ENCODE measurements at regions not wholly inside any gene's neighbourhood (a gene's known extent, or its start where the extent isn't known, plus 50 kb on each side); places are given as distances from the start of the nearest gene placed in this dataset.

DNA sequence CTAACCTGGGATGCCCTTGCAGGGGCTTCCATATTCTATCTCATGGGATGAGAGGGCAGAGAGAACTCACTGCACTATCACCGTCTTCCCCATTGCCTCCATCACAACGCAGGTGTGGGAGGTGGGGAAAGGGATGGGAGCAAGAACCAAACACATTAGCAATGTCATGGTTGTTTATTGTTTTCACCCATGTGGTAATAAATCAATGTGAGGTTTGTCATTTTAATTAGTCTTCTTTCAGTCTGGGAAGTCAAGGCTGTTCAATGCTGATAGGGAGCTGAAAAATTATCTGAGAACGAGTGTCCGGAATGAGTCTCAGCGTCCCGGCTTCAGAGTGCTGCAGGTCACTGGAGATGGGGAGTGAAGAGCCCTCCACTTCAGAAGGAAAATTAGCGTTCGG is 268.5 kb downstream of the DUSP10 start:
- Histone ChIP-seq H3K27me3 (ENCODE audit: insufficient read depth) (no peaks in the 10 kb centered on the region), H2AFZ (ENCODE audit: low read depth) (no peak overlapping the region), H3K9ac (no peak overlapping the region), H3K4me2 (no peak overlapping the region), H3F3A (replicated peaks; ENCODE audit: insufficient read depth) (no peaks in the 10 kb centered on the region), H4K20me1 (ENCODE audit: insufficient read depth) (no peaks in the 10 kb centered on the region), H3K4me1 (ENCODE audit: control insufficient read depth in 1 of 2, insufficient read depth in 2 of 2, low read depth in 1 of 2, low read length in 1 of 2) (peaks cover 0 to 8% of the 10 kb centered on the region in 2 experiments; a peak in 2 of 4 replicates), H3K36me3 (replicated peaks in 1 of 2; ENCODE audit: control insufficient read depth in 1 of 2, insufficient read depth in 2 of 2, low read length in 1 of 2) (no peaks in the 10 kb centered on the region), H3K9me3 (no peaks in the 10 kb centered on the region), H3K4me3 (ENCODE audit: low read depth in 2 of 2, low read length in 1 of 2) (no peak overlapping the region), H3K79me2 (ENCODE audit: insufficient read depth) (no peaks in the 10 kb centered on the region), H3K27ac (ENCODE audit: low read depth in 2 of 2, low read length in 1 of 2) (no peak overlapping the region), H3K9me2 (no peaks in the 10 kb centered on the region)
- CTCF ChIA-PET: interaction anchor here (3.6 kb wide), 1 partner anchor 982 kb away, joined by 15 read pairs; no protein-coding TSS in a partner anchor
- DNase-seq: no peak
- 95% methylated on average over 8 of the region's 8 CpGs for WGBS (ENCODE audit: low lambda C conversion rate)
- TF ChIP-seq, protein P1, sequence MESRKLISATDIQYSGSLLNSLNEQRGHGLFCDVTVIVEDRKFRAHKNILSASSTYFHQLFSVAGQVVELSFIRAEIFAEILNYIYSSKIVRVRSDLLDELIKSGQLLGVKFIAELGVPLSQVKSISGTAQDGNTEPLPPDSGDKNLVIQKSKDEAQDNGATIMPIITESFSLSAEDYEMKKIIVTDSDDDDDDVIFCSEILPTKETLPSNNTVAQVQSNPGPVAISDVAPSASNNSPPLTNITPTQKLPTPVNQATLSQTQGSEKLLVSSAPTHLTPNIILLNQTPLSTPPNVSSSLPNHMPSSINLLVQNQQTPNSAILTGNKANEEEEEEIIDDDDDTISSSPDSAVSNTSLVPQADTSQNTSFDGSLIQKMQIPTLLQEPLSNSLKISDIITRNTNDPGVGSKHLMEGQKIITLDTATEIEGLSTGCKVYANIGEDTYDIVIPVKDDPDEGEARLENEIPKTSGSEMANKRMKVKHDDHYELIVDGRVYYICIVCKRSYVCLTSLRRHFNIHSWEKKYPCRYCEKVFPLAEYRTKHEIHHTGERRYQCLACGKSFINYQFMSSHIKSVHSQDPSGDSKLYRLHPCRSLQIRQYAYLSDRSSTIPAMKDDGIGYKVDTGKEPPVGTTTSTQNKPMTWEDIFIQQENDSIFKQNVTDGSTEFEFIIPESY (IDR thresholded peaks at IDR 0.05; ENCODE audit: borderline replicate concordance, low read depth): no peak
- TF ChIP-seq RFX5 (IDR thresholded peaks at IDR 0.05; ENCODE audit: low read length) (no peak), JUND (IDR thresholded peaks at IDR 0.05) (no peak), NRF1 (IDR thresholded peaks at IDR 0.05; ENCODE audit: low read depth, low read length) (no peak), GATA2 (CRISPR knock-in tag; IDR thresholded peaks at IDR 0.05) (no peak), RCOR1 (IDR thresholded peaks at IDR 0.05; ENCODE audit: low read length) (no peak), GABPA (IDR thresholded peaks at IDR 0.05; ENCODE audit: low read depth) (no peak), FOXJ3 (CRISPR knock-in tag; IDR thresholded peaks at IDR 0.05) (no peak), TCF12 (IDR thresholded peaks at IDR 0.05) (no peak)
- TF ChIP-seq, protein P2, sequence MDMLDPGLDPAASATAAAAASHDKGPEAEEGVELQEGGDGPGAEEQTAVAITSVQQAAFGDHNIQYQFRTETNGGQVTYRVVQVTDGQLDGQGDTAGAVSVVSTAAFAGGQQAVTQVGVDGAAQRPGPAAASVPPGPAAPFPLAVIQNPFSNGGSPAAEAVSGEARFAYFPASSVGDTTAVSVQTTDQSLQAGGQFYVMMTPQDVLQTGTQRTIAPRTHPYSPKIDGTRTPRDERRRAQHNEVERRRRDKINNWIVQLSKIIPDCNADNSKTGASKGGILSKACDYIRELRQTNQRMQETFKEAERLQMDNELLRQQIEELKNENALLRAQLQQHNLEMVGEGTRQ (IDR thresholded peaks at IDR 0.05; ENCODE audit: borderline replicate concordance, low read depth, low read length): no peak
- TF ChIP-seq, protein P3, sequence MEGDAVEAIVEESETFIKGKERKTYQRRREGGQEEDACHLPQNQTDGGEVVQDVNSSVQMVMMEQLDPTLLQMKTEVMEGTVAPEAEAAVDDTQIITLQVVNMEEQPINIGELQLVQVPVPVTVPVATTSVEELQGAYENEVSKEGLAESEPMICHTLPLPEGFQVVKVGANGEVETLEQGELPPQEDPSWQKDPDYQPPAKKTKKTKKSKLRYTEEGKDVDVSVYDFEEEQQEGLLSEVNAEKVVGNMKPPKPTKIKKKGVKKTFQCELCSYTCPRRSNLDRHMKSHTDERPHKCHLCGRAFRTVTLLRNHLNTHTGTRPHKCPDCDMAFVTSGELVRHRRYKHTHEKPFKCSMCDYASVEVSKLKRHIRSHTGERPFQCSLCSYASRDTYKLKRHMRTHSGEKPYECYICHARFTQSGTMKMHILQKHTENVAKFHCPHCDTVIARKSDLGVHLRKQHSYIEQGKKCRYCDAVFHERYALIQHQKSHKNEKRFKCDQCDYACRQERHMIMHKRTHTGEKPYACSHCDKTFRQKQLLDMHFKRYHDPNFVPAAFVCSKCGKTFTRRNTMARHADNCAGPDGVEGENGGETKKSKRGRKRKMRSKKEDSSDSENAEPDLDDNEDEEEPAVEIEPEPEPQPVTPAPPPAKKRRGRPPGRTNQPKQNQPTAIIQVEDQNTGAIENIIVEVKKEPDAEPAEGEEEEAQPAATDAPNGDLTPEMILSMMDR (IDR thresholded peaks at IDR 0.05): no peak
- TF ChIP-seq, protein P4, sequence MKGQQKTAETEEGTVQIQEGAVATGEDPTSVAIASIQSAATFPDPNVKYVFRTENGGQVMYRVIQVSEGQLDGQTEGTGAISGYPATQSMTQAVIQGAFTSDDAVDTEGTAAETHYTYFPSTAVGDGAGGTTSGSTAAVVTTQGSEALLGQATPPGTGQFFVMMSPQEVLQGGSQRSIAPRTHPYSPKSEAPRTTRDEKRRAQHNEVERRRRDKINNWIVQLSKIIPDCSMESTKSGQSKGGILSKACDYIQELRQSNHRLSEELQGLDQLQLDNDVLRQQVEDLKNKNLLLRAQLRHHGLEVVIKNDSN (IDR thresholded peaks at IDR 0.05; ENCODE audit: borderline replicate concordance, low read depth): no peak
- POLR2A ChIA-PET: no interaction called here

DNA sequence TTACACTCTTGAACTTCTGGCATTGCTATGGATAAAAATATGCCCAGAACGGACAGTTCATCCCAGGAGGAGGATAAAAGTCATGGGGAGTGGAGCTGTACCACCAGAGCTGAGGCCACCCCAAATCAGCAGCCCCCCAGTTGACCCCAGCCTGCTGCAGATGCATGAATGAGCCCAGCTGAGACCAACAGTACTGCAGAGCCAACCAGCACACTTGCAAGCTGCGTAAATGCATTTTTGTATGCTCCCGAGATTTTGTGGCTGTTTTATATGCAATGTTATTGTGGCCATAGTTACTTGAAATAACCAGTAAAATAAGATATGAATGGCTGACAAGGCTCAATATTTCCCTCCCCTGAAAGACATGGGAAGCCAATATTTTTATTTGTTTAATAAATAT is 264.6 kb downstream of the DUSP10 start:
- CTCF ChIA-PET: interaction anchor here (0.7 to 4.1 kb wide), 37 partner anchors 8 to 1157 kb away, joined by 3 to 77 read pairs (median 4); partner anchors contain the start of gene DUSP10
- Histone ChIP-seq H3K9ac (no peak overlapping the region), H3K4me3 (ENCODE audit: low read depth in 2 of 2, low read length in 1 of 2) (no peak overlapping the region), H3K36me3 (replicated peaks in 1 of 2; ENCODE audit: control insufficient read depth in 1 of 2, insufficient read depth in 2 of 2, low read length in 1 of 2) (no peaks in the 10 kb centered on the region), H2AFZ (ENCODE audit: low read depth) (no peak overlapping the region), H3F3A (replicated peaks; ENCODE audit: insufficient read depth) (no peaks in the 10 kb centered on the region), H3K27ac (ENCODE audit: low read depth in 2 of 2, low read length in 1 of 2) (no peak overlapping the region; a peak in 1 of 4 replicates), H3K27me3 (ENCODE audit: insufficient read depth) (no peaks in the 10 kb centered on the region), H3K4me1 (ENCODE audit: control insufficient read depth in 1 of 2, insufficient read depth in 2 of 2, low read depth in 1 of 2, low read length in 1 of 2) (peaks cover 0 to 14% of the 10 kb centered on the region in 2 experiments; a peak in 2 of 4 replicates), H3K9me3 (no peaks in the 10 kb centered on the region), H3K79me2 (ENCODE audit: insufficient read depth) (no peaks in the 10 kb centered on the region), H3K9me2 (no peaks in the 10 kb centered on the region), H3K4me2 (no peak overlapping the region), H4K20me1 (ENCODE audit: insufficient read depth) (no peaks in the 10 kb centered on the region)
- POLR2A ChIA-PET: interaction anchor here (2.7 kb wide), 1 partner anchor 264 kb away, joined by 13 read pairs; the partner anchor contains the start of gene DUSP10
- DNase-seq: no peak
- WGBS (ENCODE audit: low lambda C conversion rate): 63% methylated on average over 1 of the region's 3 CpGs
- TF ChIP-seq GATA2 (CRISPR knock-in tag; IDR thresholded peaks at IDR 0.05): no peak
- no peak for TF ChIP-seq SIN3A (IDR thresholded peaks at IDR 0.05; ENCODE audit: borderline replicate concordance, low read depth, low read length)
- no peak for TF ChIP-seq EP300 (IDR thresholded peaks at IDR 0.05; ENCODE audit: borderline replicate concordance in 1 of 2, low read depth in 1 of 2, low read length in 1 of 2)
- TF ChIP-seq FOXJ3 (CRISPR knock-in tag; IDR thresholded peaks at IDR 0.05): no peak
- TF ChIP-seq MEF2A (IDR thresholded peaks at IDR 0.05; ENCODE audit: borderline replicate concordance, low read depth): no peak
- TF ChIP-seq RCOR1 (IDR thresholded peaks at IDR 0.05; ENCODE audit: low read length): no peak
- TF ChIP-seq FOSL2 (IDR thresholded peaks at IDR 0.05; ENCODE audit: borderline replicate concordance, low read depth): no peak
- TF ChIP-seq, protein P5, sequence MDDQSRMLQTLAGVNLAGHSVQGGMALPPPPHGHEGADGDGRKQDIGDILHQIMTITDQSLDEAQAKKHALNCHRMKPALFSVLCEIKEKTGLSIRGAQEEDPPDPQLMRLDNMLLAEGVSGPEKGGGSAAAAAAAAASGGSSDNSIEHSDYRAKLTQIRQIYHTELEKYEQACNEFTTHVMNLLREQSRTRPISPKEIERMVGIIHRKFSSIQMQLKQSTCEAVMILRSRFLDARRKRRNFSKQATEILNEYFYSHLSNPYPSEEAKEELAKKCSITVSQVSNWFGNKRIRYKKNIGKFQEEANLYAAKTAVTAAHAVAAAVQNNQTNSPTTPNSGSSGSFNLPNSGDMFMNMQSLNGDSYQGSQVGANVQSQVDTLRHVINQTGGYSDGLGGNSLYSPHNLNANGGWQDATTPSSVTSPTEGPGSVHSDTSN (IDR thresholded peaks at IDR 0.05): no peak
- no peak for TF ChIP-seq NFIC (IDR thresholded peaks at IDR 0.05; ENCODE audit: borderline replicate concordance)
- TF ChIP-seq TAF1 (IDR thresholded peaks at IDR 0.05; ENCODE audit: borderline replicate concordance, low read depth, low read length): no peak
- TF ChIP-seq, protein P1 (IDR thresholded peaks at IDR 0.05; ENCODE audit: borderline replicate concordance, low read depth): no peak
